HS-27A (cell line): ENCODE measurements at regions not wholly inside any gene's neighbourhood (a gene's known extent, or its start where the extent isn't known, plus 50 kb on each side); places are given as distances from the start of the nearest gene placed in this dataset.

Experiments used
- DNase-seq: peaks from one replicate; pipeline ENCODE4 v3.0.0-alpha.2; 2012; ENCODE audit warnings: low read depth, missing footprints

- DNase-seq: no peak
These were observed 160.2 kb downstream of the CYYR1 start for GRCh38 chr21:26412885-26413284.

DNA sequence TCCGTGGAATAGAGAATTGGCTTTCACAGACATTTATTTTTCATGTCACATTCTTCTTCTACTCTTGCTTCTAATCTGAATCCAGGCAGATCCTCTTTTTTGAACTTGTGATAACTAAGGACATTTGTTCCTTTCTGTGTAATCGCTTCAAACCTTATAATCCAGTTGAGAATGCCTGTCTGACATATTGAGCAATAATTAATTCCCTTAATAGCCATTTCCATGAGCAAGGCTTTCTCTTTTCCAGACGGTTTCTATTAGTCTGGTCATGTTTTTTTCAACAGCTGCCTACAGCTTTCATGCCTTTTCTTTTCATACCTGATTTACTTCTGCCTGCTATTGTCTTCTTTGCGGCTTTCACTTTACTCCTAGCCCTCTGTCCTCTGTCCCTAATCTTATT is 163.4 kb downstream of the CYYR1 start:
- no peak for DNase-seq

DNA sequence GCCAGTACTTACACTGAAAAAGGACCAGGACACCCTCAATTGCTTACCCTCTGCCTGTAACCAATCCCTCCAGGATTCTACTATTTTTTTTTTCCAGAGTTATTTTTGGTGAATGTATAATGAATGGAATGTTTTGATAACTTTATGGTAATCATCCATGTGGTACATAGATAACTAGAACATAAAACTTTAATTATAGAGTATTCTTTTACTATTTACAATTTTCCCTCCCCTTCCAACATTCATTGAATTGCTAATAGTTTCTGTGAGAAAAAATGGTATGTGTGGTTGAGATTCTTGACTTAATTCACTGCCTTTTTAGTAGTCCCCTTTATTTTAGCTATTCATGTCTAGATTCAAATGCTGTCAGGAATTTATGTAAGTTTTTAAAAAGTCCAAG is 164.6 kb downstream of the CYYR1 start:
- DNase-seq: no peak

DNA sequence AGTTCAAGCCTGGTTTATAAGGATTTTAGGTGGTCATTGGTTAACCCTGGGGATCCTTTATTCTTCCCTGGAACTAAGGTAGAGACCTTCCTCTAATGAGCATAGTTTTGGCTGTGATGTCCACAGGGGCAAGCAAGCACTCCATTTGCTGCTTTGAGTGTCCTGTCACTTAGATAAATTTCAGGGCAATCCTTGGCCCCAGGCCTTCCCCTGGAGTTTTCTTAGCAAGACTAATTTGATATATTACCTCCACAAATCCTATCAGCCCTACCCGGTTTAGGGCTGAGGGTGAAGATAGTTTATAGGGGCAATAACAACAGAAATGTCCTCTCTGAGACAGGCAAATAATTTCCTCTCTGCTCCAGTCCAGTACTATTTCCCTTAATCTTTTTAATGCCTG is 166.6 kb downstream of the CYYR1 start:
- DNase-seq: no peak

DNA sequence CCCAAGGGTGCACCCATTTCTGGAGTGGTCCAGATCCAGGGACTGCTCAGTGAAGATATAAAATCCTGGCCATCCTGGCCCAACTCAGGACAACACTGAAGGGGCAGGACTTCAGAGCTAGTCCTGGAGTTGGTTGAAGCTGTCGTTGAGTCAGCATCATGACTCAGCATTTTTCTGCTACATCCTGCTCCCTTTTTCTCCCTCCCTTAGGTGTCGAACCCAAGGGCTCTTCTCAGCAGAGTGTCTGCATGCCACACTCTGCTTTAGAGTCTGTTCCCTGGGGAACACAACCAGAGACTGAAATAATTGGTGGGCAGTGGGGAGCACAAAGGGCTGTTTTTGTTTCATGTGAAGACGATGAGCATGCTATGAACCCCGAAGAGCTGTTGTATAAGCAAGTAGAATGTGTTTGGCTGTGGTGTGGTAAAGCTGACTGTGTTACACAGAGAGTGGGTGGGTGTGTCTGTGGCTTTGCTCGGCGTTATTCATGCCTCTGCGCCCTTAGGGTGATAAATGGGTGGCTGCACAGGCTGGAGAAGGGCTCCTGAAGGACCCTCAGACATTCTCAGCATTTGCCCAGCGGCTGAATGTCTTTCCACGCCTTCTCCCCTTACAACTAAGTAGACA is 167.2 kb downstream of the CYYR1 start:
- peak; percentile 62 for DNase-seq

GRCh38 chr21:26405071-26405470 is 168.0 kb downstream of the CYYR1 start:
- DNase-seq: no peak

DNA sequence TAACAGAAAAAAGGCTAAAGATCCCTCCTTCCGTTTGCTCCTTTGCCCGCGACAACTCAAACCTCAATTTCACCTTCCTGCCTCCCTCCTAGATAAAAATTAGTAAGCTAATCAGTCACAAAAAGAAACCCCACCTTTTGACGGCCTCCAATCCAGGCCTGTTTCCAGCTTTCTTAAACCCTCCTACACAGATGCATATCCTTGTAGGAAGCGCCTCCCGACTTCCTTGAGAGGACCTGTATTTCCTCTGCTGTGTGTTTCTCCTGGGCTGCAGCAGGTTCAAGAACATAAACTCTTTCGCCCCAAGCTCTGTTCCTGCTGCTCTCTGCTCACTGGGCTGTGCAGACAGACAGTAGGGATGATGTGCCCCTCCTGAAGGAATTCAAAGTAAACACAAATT is 168.8 kb downstream of the CYYR1 start:
- no peak for DNase-seq

- no peak for DNase-seq
These were observed 169.8 kb downstream of the CYYR1 start for GRCh38 chr21:26403321-26403720.

DNA sequence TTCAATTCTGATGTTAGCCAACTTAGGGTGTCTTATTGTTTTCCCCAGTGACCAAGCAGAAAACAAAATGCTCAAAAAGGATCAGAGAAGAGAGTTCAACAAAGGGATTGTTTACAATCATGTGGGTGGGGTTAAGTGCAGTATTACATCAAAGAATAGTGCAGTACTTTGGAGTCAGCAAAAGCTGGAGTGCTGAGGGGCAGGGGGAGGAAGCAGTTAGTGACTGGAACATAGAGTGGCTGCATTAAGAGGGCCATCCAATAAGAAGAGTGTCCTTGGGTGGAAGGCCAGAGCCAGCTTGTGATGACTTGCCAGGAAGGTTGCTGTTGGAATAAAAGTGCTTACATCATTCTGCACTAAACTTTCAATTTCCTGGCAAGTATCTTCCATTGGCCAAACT is 175.5 kb downstream of the CYYR1 start:
- no peak for DNase-seq

DNA sequence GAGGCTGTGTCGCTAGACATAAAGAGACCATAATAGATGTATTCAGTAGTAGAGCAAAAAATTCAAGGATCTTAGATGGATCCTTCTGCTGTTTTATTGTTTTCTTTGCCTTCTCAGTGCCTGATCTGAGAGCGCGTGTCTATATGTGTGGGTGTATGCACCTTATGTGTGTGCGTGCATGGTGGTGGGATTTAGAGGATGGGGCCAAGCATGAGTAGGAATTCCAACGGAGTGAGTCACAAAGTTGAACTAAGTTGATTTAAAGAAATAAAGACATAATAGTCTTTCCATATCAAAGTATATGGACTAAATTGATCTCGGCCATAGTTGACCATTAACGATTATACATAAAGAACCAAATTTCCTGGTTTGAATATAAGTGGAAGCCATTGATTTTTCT is 178.7 kb downstream of the CYYR1 start:
- DNase-seq: no peak

GRCh38 chr21:26391166-26391565 is 181.9 kb downstream of the CYYR1 start:
- no peak for DNase-seq

DNA sequence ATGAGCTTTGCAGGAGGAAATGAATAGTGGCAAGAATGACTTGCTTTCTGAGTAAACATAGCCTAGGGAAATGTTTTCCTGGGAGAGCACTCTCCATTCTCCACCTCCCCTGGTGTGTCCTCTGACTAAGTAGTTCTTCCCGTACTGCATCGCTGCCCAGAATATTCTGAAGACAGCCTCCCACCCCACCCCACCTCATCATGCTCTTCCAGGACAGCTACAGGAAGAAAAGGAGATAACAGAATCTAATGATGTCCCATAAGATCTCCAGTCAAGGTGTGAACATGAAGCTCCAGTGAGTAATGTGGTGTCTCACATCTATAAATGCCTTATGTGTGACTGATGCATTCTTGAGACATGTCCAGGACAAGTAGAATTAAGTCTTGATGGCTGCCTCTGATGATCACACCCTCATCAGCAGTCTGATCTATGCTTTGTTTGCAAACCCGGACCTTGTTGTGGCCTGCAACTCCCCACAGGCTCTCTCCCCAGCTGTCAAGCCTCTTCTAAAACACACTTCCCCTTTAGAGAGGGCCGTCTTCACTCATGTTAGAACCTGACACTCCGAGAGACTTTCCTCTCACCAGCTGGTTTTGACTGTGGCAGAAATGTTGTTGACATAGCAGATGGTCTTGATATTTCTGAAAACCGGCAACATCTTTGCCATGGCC is 183.0 kb downstream of the CYYR1 start:
- DNase-seq: peak; percentile 72

- DNase-seq: peak; percentile 41
These were observed 184.3 kb downstream of the CYYR1 start for GRCh38 chr21:26388731-26389231.

DNA sequence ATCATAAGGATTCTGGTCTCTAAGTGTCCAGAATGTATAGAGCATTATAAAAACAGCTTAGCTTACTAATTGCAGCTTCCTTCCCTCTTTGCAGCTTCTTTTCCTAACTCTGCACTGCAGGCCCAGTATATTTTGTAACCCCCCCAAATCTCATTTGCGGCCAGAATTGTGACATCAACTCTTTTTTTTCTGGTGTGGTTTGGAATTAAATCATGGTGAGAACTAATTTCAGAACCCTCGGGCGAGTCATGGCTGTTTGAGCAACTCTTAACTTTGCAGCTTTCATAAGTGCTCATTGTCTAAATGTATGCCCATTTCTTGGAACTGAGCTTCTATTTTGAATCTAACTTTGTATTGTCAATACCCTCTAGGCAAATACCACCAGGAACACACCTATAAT is 187.4 kb downstream of the CYYR1 start:
- no peak for DNase-seq

- DNase-seq: no peak
These were observed 193.5 kb downstream of the CYYR1 start for GRCh38 chr21:26379561-26379960.

DNA sequence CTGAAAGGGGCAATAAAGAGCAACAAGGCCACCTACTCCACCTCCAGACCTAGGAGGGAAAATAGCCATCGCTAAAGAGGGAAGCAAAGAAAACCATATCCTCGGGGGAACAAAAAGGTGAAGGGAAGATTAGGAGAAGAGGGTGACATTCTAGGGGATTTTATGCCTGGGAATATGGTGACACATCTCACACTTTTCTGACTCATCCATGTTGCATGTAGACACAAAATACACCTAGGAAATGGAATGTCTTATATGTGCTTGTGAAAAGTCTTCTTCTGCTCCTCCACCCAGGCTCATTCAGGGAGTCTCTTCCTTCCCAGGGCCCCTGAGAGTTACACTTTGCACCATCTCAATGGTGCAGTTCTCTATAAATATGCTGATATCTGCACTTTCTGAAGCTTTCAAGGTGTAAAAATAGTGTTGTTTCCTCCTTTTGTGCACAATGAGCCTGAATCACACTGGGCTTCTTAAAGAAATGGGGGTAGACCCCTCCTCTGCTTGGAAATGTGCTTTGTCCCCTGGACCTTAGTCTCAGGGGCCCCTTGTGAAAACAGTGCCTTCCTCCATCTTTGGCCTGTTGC is 195.9 kb downstream of the CYYR1 start:
- no peak for DNase-seq

DNA sequence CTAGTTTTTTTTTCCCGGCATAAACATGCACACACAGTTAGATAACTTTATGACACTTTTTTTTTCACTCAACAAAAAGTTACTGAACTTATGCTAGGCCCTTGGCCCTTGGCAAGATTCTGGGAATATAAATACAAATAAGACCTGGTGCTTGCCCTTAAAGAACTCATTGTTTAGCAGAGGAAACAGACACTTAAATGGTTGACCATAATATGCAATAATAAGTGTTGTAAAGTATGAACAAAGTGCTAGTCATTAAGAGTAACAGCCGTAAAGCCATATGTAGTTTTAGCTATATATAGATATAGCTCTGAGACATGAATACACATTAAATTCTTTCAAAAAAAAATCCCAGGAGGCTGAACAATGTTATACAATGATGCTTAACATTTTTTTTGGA is 198.3 kb downstream of the CYYR1 start:
- no peak for DNase-seq

- no peak for DNase-seq
These were observed 198.2 kb upstream of the APP start for GRCh38 chr21:26368591-26369320.

- DNase-seq: no peak
These were observed 196.2 kb upstream of the APP start for GRCh38 chr21:26366781-26367180.

DNA sequence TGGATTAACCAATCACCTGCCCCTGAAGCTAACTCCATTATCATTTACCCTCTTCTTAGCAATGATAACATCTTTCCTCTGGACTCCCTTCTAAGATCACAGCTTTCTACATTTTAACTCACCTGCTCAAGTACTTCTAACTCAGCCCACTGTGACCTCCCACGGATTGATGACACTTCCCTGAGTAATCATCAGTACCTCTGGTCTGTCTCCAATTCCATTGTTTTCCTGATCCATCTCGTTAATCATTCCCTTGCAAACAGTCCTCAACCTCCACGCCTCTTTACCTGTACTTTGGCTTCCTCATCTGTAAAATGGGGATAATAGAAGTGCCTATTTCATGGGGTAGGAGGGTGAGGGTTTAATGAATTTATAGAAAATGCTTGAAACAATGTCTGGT is 195.3 kb upstream of the APP start:
- no peak for DNase-seq

DNA sequence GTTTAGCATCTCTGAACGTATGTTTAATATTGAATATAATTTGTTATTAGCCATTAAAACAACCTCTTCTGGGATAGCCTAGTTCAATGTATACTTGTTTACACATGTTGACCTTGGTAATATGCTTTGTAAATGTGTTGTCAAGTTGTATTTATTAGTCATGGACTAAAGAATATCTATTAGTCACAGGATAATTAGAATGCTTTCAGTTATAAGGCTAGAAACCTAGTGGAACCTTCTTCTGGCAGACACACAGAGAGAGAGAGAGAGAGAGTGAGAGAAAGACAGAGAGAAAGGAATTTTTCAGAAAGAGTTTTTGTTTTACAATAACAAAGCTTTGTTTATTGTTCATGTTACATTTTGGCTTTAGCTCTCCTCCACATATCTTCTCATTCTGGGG is 181.1 kb upstream of the APP start:
- no peak for DNase-seq

DNA sequence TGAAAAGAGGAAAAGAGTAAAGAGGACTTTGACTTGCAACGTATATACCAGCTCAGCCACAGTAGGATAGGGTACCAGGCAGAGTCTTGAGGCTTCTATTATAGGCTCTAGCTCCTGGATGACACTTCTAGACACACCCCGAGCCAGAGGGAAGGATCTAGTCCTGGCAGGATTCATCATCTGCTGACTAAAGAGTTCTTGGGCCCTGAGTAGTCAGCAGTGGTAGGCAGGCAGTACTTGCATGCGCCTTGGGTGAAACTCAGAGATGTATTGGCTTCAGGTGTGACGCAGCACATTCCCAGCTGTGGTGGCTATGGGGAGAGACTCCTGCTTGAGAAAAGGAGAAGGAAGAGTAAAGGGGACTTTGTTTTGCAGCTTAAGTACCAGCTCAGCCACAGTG is 162.3 kb upstream of the APP start:
- DNase-seq: no peak
